ENCODE measurements at regions not wholly inside any gene's neighbourhood (a gene's known extent, or its start where the extent isn't known, plus 50 kb on each side); places are given as distances from the start of the nearest gene placed in this dataset.
"Not testable (repeated sequence)": the region's sequence is repeated elsewhere in the genome, so short reads cannot be mapped to it uniquely, and the experiment has no call there.

DNA sequence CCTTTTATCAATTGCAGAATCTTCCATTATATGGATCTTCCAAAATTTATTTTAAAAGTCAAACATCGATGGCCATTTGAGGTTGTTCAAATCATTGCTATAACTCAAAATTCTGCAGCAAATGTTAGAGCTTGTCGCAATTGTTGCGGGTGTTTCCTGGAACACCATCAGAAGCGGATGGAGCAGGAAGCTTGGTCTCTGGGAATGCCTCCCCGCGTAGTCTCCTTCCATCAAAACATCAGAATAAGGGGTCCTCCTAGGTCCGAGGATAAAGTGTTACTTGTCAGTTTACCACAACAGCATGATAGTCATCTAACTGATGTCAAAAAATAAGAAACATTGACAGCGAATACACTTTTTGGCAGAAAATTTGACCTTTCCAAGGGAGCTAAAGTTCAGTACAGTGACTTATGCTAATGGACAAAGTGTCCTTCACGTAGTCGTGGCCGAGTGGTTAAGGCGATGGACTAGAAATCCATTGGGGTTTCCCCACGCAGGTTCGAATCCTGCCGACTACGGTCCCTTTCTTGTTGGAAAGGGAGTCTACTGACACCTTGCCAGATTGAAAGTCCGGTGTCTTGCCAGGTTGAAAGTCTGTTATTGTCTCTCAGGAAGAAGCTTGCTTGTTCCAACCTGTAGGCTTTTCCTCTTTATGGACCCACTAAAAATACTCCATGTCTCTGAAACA lies 59.0 kb upstream of the ZNF184 start:
- Histone ChIP-seq H3K9me3 (ENCODE audit: insufficient read depth, low read depth, low read length) (no peaks in the 10 kb centered on the region; the same call in 1 of the 2 replicates), H3K27me3 (ENCODE audit: insufficient read depth, low read length) (no peaks in the 10 kb centered on the region), H3K36me3 (ENCODE audit: insufficient read depth, low read depth, low read length) (no peaks in the 10 kb centered on the region), H3K27ac (ENCODE audit: low read length) (no peak overlapping the region), H3K4me1 (ENCODE audit: insufficient read depth, low read length) (no peaks in the 10 kb centered on the region), H3K9ac (ENCODE audit: low read depth, low read length) (no peak overlapping the region), H3K4me3 (ENCODE audit: low read length) (no peak overlapping the region)

GRCh38 chr6:27529796-27530195 lies 56.9 kb upstream of the ZNF184 start:
- H3K36me3 ChIP-seq (ENCODE audit: insufficient read depth, low read depth, low read length); H3K27me3 ChIP-seq (ENCODE audit: insufficient read depth, low read length); H3K4me3 ChIP-seq (ENCODE audit: low read length); H3K27ac ChIP-seq (ENCODE audit: low read length); H3K4me1 ChIP-seq (ENCODE audit: insufficient read depth, low read length); H3K9me3 ChIP-seq (ENCODE audit: insufficient read depth, low read depth, low read length); H3K9ac ChIP-seq (ENCODE audit: low read depth, low read length): not testable (repeated sequence)

- no peak overlapping the region for H3K9ac ChIP-seq (ENCODE audit: low read depth, low read length)
- no peaks in the 10 kb centered on the region for H3K4me1 ChIP-seq (ENCODE audit: insufficient read depth, low read length)
- no peaks in the 10 kb centered on the region for H3K36me3 ChIP-seq (ENCODE audit: insufficient read depth, low read depth, low read length)
- no peaks in the 10 kb centered on the region for H3K27me3 ChIP-seq (ENCODE audit: insufficient read depth, low read length)
- H3K27ac ChIP-seq (ENCODE audit: low read length) = no peak overlapping the region
- no peaks in the 10 kb centered on the region; the same call in 1 of the 2 replicates for H3K9me3 ChIP-seq (ENCODE audit: insufficient read depth, low read depth, low read length)
- H3K4me3 ChIP-seq (ENCODE audit: low read length) = no peak overlapping the region
Observed at GRCh38 chr6:27528714-27529113, 55.8 kb upstream of the ZNF184 start.
